ENCODE measurements at regions not wholly inside any gene's neighbourhood (a gene's known extent, or its start where the extent isn't known, plus 50 kb on each side); places are given as distances from the start of the nearest gene placed in this dataset.

DNA sequence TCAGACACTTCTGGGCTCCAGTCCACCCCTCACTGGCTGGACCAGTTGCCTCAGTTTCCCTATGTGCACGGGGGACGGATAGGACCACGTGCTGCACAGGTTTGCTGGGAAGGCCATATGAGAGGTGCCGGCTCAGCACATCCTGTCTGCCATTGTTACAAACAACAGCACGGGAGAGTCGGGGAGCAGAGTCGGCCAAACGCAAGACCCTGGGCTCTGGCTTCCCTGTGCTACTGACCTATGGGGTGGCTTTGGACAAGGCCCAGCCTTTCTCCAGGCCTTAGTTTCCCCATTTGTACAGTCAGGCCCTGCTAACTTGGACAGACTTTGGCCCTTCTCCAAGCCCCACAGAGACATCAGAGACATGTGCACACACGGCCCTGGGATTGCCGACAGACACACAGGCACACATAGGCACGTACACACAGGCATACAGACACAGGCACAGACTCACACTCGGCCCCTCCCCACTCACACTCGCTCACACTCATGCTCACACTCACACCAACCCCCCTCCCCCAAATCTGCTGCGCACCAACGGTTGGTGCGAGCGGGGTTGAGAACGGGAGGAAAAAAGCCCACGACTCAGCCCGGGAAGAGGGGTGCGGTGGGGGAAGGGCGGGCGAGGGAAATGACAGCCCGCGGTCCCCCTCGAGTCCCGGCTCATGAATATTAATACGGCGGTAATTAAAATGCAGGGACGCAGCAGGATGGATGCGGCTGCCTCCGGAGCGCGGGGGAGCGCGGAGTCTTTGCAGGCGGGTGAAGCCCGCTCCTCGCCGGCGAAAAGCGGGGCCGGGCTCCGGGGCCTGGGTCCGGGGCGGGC lies 133.0 kb downstream of the C9orf50 start:
- no peak for TF ChIP-seq EZH2 (IDR thresholded peaks at IDR 0.05; ENCODE audit: low read length, unreplicated experiment)
- TF ChIP-seq, protein P1, sequence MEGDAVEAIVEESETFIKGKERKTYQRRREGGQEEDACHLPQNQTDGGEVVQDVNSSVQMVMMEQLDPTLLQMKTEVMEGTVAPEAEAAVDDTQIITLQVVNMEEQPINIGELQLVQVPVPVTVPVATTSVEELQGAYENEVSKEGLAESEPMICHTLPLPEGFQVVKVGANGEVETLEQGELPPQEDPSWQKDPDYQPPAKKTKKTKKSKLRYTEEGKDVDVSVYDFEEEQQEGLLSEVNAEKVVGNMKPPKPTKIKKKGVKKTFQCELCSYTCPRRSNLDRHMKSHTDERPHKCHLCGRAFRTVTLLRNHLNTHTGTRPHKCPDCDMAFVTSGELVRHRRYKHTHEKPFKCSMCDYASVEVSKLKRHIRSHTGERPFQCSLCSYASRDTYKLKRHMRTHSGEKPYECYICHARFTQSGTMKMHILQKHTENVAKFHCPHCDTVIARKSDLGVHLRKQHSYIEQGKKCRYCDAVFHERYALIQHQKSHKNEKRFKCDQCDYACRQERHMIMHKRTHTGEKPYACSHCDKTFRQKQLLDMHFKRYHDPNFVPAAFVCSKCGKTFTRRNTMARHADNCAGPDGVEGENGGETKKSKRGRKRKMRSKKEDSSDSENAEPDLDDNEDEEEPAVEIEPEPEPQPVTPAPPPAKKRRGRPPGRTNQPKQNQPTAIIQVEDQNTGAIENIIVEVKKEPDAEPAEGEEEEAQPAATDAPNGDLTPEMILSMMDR (conservative IDR thresholded peaks at IDR 0.05; ENCODE audit: low read depth, low read length): no peak

Data from PC-3 (cell line).